RWPE2 (cell line): ENCODE measurements at regions not wholly inside any gene's neighbourhood (a gene's known extent, or its start where the extent isn't known, plus 50 kb on each side); places are given as distances from the start of the nearest gene placed in this dataset.

Experiments
- ATAC-seq: fragments of 200-7000 bp; cut with Tn5 transposase; 3 replicates; pipeline ENCODE4 v1.9.1; 2021; ENCODE audit warnings: low read depth
- DNase-seq: peaks from one replicate; pipeline ENCODE4 v3.0.0-alpha.2; 2020; ENCODE audit warnings: low spot score
- H3K27ac ChIP-seq: fragments of 450-650 bp; 2 replicates; pipeline ENCODE4 v1.5.1; 2017; ENCODE audit warnings: mild to moderate bottlenecking; ENCODE audit not compliant: poor library complexity, severe bottlenecking
- H3K27me3 ChIP-seq: fragments of 250-450 bp; sonication (Bioruptor Pico); 2 replicates; pipeline ENCODE4 v1.5.1; 2021; ENCODE audit warnings: mild to moderate bottlenecking, moderate library complexity; ENCODE audit not compliant: insufficient read depth, poor library complexity, severe bottlenecking
- H3K36me3 ChIP-seq: fragments of 250-450 bp; sonication (Bioruptor Pico); 2 replicates; pipeline ENCODE4 v1.5.1; 2020; ENCODE audit warnings: low read depth, mild to moderate bottlenecking, moderate library complexity
- H3K4me1 ChIP-seq: fragments of 250-450 bp; sonication (Bioruptor Pico); 2 replicates; pipeline ENCODE4 v1.5.1; 2021; ENCODE audit warnings: mild to moderate bottlenecking, moderate library complexity; ENCODE audit not compliant: insufficient read depth, poor library complexity, severe bottlenecking
- H3K4me3 ChIP-seq: fragments of 250-450 bp; sonication (Bioruptor Pico); 2 replicates; pipeline ENCODE4 v1.5.1; 2021; ENCODE audit warnings: mild to moderate bottlenecking, moderate library complexity; ENCODE audit not compliant: severe bottlenecking
- H3K9me3 ChIP-seq: fragments of 250-450 bp; sonication (Bioruptor Pico); 2 replicates; pipeline ENCODE4 v1.5.1; 2021; ENCODE audit warnings: mild to moderate bottlenecking, moderate library complexity; ENCODE audit not compliant: severe bottlenecking
- TF ChIP-seq, protein P1 (sequence below): fragments of 450-650 bp; IDR thresholded peaks from one replicate; pipeline ENCODE4 v1.5.1; 2017; ENCODE audit warnings: mild to moderate bottlenecking, moderate library complexity; ENCODE audit not compliant: poor library complexity, severe bottlenecking

DNA sequence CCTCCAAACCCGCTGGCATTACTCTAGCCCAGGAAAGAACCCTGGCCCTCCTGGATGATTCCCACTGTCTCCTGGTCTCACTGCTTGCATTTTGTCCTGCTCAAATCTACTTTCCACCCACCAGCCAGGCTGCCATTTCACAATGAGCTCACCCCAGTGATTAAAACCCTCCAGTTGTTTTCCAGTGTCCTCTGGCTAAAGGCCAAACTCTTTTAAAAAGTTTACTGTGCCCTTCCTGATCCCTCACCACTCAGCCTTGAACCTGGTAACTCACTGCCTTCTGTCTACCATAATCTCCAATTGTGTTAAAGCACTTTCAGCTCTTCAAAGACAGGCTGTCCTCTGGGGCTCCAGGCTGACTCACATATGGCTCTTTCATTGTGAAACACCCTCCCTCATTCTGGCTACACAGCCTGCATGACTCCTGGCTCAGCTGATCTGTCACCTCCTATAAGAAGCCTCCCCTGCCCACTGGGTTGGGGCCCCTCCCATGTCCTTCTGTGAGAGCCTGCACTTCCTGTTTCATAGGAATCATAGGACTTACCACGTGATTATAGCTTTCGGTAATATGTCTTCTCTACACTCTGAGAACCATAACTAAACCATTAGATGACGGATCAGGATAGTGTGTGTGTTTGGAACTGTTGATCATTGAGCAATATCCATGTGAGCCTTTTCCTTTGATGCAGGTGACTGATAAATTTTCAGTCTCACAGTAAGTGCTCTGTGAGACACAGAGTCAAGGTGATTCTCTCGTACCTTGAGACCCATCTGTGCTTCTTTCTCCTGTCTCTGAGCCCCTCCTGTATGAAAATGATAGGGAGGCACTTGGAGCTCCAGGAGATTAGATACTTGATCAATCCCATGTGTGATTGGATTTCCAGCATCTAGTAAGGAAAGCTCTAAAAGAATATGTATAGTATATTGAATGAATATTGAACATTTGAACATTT lies 590.8 kb upstream of the ID2 start:
- H3K4me1 ChIP-seq, result peaks cover 20% of the 10 kb centered on the region
- ATAC-seq, result peak; percentile 83
- no peaks in the 10 kb centered on the region for H3K27me3 ChIP-seq
- H3K36me3 ChIP-seq, result no peaks in the 10 kb centered on the region
- no peak overlapping the region for H3K27ac ChIP-seq
- peak; percentile 58 for DNase-seq
- TF ChIP-seq, protein P1, sequence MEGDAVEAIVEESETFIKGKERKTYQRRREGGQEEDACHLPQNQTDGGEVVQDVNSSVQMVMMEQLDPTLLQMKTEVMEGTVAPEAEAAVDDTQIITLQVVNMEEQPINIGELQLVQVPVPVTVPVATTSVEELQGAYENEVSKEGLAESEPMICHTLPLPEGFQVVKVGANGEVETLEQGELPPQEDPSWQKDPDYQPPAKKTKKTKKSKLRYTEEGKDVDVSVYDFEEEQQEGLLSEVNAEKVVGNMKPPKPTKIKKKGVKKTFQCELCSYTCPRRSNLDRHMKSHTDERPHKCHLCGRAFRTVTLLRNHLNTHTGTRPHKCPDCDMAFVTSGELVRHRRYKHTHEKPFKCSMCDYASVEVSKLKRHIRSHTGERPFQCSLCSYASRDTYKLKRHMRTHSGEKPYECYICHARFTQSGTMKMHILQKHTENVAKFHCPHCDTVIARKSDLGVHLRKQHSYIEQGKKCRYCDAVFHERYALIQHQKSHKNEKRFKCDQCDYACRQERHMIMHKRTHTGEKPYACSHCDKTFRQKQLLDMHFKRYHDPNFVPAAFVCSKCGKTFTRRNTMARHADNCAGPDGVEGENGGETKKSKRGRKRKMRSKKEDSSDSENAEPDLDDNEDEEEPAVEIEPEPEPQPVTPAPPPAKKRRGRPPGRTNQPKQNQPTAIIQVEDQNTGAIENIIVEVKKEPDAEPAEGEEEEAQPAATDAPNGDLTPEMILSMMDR, result no peak
- no peak overlapping the region for H3K4me3 ChIP-seq
- no peaks in the 10 kb centered on the region for H3K9me3 ChIP-seq

GRCh38 chr2:8094526-8094925 lies 587.3 kb upstream of the ID2 start:
- H3K27ac ChIP-seq, result no peak overlapping the region
- no peak overlapping the region for H3K4me3 ChIP-seq
- no peak for DNase-seq
- H3K9me3 ChIP-seq, result no peaks in the 10 kb centered on the region
- H3K36me3 ChIP-seq, result no peaks in the 10 kb centered on the region
- H3K4me1 ChIP-seq, result peaks cover 6% of the 10 kb centered on the region
- no peak for ATAC-seq
- no peaks in the 10 kb centered on the region for H3K27me3 ChIP-seq
- TF ChIP-seq, protein P1, result no peak

DNA sequence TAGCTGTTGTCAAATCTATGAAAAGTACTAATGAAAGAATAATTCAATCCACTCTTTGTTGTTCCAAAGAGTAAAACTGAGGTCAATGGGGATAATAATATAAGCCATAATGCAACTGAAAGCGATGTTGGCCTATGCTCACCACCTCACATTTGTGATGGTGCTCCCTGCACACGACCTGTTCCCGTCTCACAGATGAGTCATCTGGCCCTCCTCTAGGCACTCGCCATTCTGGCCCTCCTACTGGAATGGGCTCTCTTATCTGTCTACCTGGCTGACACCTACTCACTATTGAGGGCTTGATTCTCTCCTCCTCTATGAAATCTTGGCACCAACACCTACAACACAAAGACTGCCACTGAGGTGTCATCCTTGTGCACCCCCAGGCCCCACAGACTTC lies 585.9 kb upstream of the ID2 start:
- no peaks in the 10 kb centered on the region for H3K27me3 ChIP-seq
- no peaks in the 10 kb centered on the region for H3K36me3 ChIP-seq
- peaks cover 3% of the 10 kb centered on the region for H3K4me1 ChIP-seq
- H3K9me3 ChIP-seq, result no peaks in the 10 kb centered on the region
- no peak for DNase-seq
- no peak for ATAC-seq
- H3K27ac ChIP-seq, result no peak overlapping the region
- no peak overlapping the region for H3K4me3 ChIP-seq
- TF ChIP-seq, protein P1, result no peak

DNA sequence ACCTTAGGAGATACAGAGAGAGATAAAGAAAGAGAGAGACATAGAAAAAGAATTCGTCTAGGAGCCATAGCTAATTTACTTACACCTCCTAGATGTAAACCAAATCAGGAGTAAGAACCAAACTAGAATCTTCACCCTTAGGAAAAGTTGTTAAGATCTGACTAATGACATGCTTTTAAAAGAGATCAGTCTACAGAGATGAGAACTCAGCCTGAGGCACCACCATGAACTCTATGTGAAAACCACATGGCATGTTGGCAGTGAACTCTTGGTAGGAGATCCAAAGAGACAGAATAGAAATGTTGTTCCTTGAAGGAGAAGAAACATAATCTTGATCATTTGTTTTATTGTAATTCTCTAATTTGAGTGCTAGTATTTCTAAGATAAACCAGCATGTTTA lies 585.4 kb upstream of the ID2 start:
- Histone ChIP-seq H3K4me1 (no peaks in the 10 kb centered on the region), H3K36me3 (no peaks in the 10 kb centered on the region), H3K4me3 (no peak overlapping the region), H3K9me3 (no peaks in the 10 kb centered on the region), H3K27ac (no peak overlapping the region), H3K27me3 (no peaks in the 10 kb centered on the region)
- TF ChIP-seq, protein P1, result no peak
- DNase-seq, result no peak
- no peak for ATAC-seq
